ENCODE measurements at regions not wholly inside any gene's neighbourhood (a gene's known extent, or its start where the extent isn't known, plus 50 kb on each side); places are given as distances from the start of the nearest gene placed in this dataset.
"Not testable (repeated sequence)": the region's sequence is repeated elsewhere in the genome, so short reads cannot be mapped to it uniquely, and the experiment has no call there.

GRCh38 chr13:100954430-100955305 is 280.1 kb upstream of the TMTC4 start:
- Mint-ChIP-seq H3K27ac (ENCODE audit: unreplicated experiment) (no peak overlapping the region), H3K9me3 (ENCODE audit: unreplicated experiment) (peaks cover 5% of the 10 kb centered on the region), H3K4me3 (ENCODE audit: unreplicated experiment) (no peak overlapping the region), H3K27me3 (ENCODE audit: unreplicated experiment) (peaks cover 3% of the 10 kb centered on the region), H3K4me1 (ENCODE audit: low read depth, unreplicated experiment) (no peaks in the 10 kb centered on the region), H3K36me3 (ENCODE audit: unreplicated experiment) (no peaks in the 10 kb centered on the region)
- no peak for DNase-seq
- TF ChIP-seq, protein P1, sequence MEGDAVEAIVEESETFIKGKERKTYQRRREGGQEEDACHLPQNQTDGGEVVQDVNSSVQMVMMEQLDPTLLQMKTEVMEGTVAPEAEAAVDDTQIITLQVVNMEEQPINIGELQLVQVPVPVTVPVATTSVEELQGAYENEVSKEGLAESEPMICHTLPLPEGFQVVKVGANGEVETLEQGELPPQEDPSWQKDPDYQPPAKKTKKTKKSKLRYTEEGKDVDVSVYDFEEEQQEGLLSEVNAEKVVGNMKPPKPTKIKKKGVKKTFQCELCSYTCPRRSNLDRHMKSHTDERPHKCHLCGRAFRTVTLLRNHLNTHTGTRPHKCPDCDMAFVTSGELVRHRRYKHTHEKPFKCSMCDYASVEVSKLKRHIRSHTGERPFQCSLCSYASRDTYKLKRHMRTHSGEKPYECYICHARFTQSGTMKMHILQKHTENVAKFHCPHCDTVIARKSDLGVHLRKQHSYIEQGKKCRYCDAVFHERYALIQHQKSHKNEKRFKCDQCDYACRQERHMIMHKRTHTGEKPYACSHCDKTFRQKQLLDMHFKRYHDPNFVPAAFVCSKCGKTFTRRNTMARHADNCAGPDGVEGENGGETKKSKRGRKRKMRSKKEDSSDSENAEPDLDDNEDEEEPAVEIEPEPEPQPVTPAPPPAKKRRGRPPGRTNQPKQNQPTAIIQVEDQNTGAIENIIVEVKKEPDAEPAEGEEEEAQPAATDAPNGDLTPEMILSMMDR (IDR thresholded peaks at IDR 0.05; ENCODE audit: partially characterized antibody, unreplicated experiment): no peak

GRCh38 chr13:100951016-100951415 is 276.4 kb upstream of the TMTC4 start:
- Mint-ChIP-seq H3K4me3 (ENCODE audit: unreplicated experiment) (no peak overlapping the region), H3K27ac (ENCODE audit: unreplicated experiment) (no peak overlapping the region), H3K27me3 (ENCODE audit: unreplicated experiment) (peaks cover 3% of the 10 kb centered on the region), H3K4me1 (ENCODE audit: low read depth, unreplicated experiment) (peaks cover 4% of the 10 kb centered on the region), H3K36me3 (ENCODE audit: unreplicated experiment) (peaks cover 4% of the 10 kb centered on the region), H3K9me3 (ENCODE audit: unreplicated experiment) (peaks cover 5% of the 10 kb centered on the region)
- TF ChIP-seq, protein P1 (IDR thresholded peaks at IDR 0.05; ENCODE audit: partially characterized antibody, unreplicated experiment): no peak
- no peak for DNase-seq

- H3K4me3 Mint-ChIP-seq (ENCODE audit: unreplicated experiment); DNase-seq; H3K9me3 Mint-ChIP-seq (ENCODE audit: unreplicated experiment); H3K4me1 Mint-ChIP-seq (ENCODE audit: low read depth, unreplicated experiment); H3K27me3 Mint-ChIP-seq (ENCODE audit: unreplicated experiment); H3K27ac Mint-ChIP-seq (ENCODE audit: unreplicated experiment); H3K36me3 Mint-ChIP-seq (ENCODE audit: unreplicated experiment): not testable (repeated sequence)
These were observed 274.3 kb upstream of the TMTC4 start for GRCh38 chr13:100948937-100949336.

- TF ChIP-seq, protein P1 (IDR thresholded peaks at IDR 0.05; ENCODE audit: partially characterized antibody, unreplicated experiment): no peak
- DNase-seq: no peak
- Mint-ChIP-seq H3K4me1 (ENCODE audit: low read depth, unreplicated experiment) (peaks cover 4% of the 10 kb centered on the region), H3K27ac (ENCODE audit: unreplicated experiment) (no peak overlapping the region), H3K27me3 (ENCODE audit: unreplicated experiment) (peaks cover 3% of the 10 kb centered on the region), H3K4me3 (ENCODE audit: unreplicated experiment) (no peak overlapping the region), H3K9me3 (ENCODE audit: unreplicated experiment) (no peaks in the 10 kb centered on the region), H3K36me3 (ENCODE audit: unreplicated experiment) (peaks cover 8% of the 10 kb centered on the region)
These were observed 272.0 kb upstream of the TMTC4 start for GRCh38 chr13:100946588-100946987.

- H3K27me3 Mint-ChIP-seq (ENCODE audit: unreplicated experiment): peaks cover 3% of the 10 kb centered on the region
- H3K27ac Mint-ChIP-seq (ENCODE audit: unreplicated experiment): no peak overlapping the region
- H3K4me3 Mint-ChIP-seq (ENCODE audit: unreplicated experiment): no peak overlapping the region
- TF ChIP-seq, protein P1 (IDR thresholded peaks at IDR 0.05; ENCODE audit: partially characterized antibody, unreplicated experiment): no peak
- H3K9me3 Mint-ChIP-seq (ENCODE audit: unreplicated experiment): no peaks in the 10 kb centered on the region
- DNase-seq: no peak
- peaks cover 12% of the 10 kb centered on the region for H3K4me1 Mint-ChIP-seq (ENCODE audit: low read depth, unreplicated experiment)
- H3K36me3 Mint-ChIP-seq (ENCODE audit: unreplicated experiment): peaks cover 8% of the 10 kb centered on the region
These were observed 270.3 kb upstream of the TMTC4 start for GRCh38 chr13:100944791-100945345.

Measured in glutamatergic neuron (in vitro differentiated cells).